ENCODE measurements at regions not wholly inside any gene's neighbourhood (a gene's known extent, or its start where the extent isn't known, plus 50 kb on each side); places are given as distances from the start of the nearest gene placed in this dataset.
"Not testable (repeated sequence)": the region's sequence is repeated elsewhere in the genome, so short reads cannot be mapped to it uniquely, and the experiment has no call there.

DNA sequence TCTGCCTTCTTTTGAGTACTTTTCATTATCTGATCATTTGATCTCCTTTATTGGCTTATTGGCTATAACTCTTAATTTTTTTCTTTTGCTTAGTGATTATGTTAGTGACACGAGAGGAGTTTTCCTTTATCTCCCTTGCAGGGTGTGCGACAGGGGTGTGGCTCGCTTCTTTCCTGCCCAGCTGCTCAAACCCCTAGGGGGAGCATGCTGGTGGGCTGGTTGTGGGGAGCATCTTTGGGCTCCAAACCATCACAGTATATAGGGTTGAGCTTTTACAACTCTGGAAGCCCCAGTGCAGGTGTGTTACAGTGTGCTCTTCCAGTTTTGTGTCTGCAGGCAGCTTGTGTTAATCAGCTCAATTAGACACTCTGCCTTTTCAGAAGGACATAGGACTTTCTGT lies 357.0 kb upstream of the TMEFF2 start:
- Histone ChIP-seq H3K27me3 (no peaks in the 10 kb centered on the region), H3K4me3 (no peak overlapping the region), H3K9me3 (no peaks in the 10 kb centered on the region), H3K4me1 (no peaks in the 10 kb centered on the region), H3K36me3 (no peaks in the 10 kb centered on the region), H3K27ac (no peak overlapping the region)
- DNase-seq (no peak), ATAC-seq (no peak)
- no peak for TF ChIP-seq POLR2A (IDR thresholded peaks at IDR 0.05)
- in situ Hi-C loops (cut with MboI; ENCODE audit: low sequenced_read_pairs in 4 of 4) (no loop called here), intact Hi-C loops (cut with DNase I; ENCODE audit: low total_unique reads) (no loop called here)

DNA sequence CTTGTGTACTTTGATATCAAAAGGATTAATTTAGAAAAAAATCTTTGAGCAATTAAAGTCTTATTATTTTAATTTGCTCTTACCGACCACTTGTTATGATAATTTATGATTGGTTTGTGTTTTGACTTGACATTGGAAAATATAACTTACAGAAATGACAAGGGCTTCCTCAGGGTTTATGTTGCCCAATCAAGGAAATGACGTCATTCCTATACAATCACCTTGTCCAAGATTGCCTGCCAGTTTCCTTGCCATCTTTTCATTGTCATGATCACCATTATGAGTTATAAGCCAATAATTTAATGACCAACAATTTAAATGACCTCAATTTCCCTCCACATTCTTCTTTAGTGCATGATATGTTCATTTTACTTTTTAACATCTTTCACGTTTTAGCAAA lies 351.8 kb upstream of the TMEFF2 start:
- H3K4me3 ChIP-seq, result no peak overlapping the region
- in situ Hi-C loops (cut with MboI; ENCODE audit: low sequenced_read_pairs in 4 of 4), result no loop called here
- no peak for ATAC-seq

DNA sequence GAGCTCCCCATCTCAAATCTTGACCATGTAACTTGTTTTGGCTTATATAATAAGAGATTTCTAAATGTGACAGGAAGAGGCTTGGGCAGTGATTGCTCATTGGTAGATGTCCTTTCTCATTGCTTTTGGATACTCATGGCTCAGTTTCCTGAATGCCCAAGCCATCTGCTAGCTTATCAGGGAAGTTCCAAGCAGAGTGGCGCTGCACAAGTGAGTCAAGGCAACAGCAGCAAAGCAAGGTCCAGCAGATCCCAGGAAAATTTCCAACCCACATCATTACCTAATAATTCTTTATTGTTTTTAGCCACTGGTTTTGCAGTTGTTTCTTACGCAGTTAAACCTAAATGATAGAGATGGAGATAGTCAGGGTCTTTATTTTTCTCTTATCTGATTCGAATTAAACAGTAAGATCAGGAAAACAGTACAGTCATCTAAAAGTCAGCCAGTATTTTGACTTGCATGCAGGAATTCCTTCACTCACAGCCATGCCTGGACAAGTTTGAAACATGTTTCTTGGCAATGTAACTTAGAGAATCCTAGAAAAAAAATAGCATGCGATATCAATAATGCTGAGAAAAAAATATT lies 349.7 kb upstream of the TMEFF2 start:
- in situ Hi-C loops (cut with MboI; ENCODE audit: low sequenced_read_pairs in 4 of 4), result no loop called here

More for the DNA sequence above, 351.8 kb upstream of the TMEFF2 start:
- Histone ChIP-seq H3K27ac (no peak overlapping the region), H3K36me3 (no peaks in the 10 kb centered on the region), H3K9me3 (no peaks in the 10 kb centered on the region), H3K27me3 (no peaks in the 10 kb centered on the region), H3K4me1 (no peaks in the 10 kb centered on the region)
- no peak for DNase-seq
- no peak for TF ChIP-seq POLR2A (IDR thresholded peaks at IDR 0.05)
- TF ChIP-seq, protein P1, sequence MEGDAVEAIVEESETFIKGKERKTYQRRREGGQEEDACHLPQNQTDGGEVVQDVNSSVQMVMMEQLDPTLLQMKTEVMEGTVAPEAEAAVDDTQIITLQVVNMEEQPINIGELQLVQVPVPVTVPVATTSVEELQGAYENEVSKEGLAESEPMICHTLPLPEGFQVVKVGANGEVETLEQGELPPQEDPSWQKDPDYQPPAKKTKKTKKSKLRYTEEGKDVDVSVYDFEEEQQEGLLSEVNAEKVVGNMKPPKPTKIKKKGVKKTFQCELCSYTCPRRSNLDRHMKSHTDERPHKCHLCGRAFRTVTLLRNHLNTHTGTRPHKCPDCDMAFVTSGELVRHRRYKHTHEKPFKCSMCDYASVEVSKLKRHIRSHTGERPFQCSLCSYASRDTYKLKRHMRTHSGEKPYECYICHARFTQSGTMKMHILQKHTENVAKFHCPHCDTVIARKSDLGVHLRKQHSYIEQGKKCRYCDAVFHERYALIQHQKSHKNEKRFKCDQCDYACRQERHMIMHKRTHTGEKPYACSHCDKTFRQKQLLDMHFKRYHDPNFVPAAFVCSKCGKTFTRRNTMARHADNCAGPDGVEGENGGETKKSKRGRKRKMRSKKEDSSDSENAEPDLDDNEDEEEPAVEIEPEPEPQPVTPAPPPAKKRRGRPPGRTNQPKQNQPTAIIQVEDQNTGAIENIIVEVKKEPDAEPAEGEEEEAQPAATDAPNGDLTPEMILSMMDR (IDR thresholded peaks at IDR 0.05 in 4 of 5, conservative IDR thresholded peaks at IDR 0.05 in 1 of 5), result no peak
- intact Hi-C loops (cut with DNase I; ENCODE audit: low total_unique reads), result no loop called here

DNA sequence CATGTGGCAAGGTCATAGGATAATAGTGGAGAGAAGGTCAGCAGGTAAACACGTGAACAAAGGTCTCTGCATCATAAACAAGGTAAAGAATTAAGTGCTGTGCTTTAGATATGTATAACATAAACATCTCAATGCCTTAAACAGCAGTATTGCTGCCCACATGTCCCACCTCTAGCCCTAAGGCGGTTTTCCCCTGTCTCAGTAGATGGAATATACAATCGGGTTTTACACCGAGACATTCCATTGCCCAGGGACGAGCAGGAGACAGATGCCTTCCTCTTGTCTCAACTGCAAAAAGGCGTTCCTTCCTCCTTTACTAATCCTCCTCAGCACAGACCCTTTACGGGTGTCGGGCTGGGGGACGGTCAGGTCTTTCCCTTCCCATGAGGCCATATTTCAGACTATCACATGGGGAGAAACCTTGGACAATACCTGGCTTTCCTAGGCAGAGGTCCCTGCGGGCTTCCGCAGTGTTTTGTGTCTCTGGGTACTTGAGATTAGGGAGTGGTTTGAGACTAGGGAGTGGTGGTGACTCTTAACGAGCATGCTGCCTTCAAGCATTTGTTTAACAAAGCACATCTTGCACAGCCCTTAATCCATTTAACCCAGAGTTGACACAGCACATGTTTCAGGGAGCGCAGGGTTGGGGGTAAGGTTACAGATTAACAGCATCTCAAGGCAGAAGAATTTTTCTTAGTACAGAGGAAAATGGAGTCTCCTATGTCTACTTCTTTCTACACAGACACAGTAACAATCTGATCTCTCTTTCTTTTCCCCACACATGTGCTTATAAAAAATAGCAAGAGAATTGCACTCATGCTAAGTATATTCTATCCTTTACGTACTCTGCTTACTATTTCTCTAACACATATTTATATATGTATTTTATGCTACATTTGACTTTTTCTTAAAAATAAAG lies 347.7 kb upstream of the TMEFF2 start:
- H3K4me1 ChIP-seq; ATAC-seq; H3K9me3 ChIP-seq; in situ Hi-C loops (cut with MboI; ENCODE audit: low sequenced_read_pairs in 4 of 4); H3K4me3 ChIP-seq; H3K27me3 ChIP-seq; H3K27ac ChIP-seq; intact Hi-C loops (cut with DNase I; ENCODE audit: low total_unique reads); DNase-seq; H3K36me3 ChIP-seq: not testable (repeated sequence)

More for the DNA sequence above, 349.7 kb upstream of the TMEFF2 start:
- intact Hi-C loops (cut with DNase I; ENCODE audit: low total_unique reads), result no loop called here
- H3K9me3 ChIP-seq, result no peaks in the 10 kb centered on the region
- ATAC-seq (no peak), DNase-seq (no peak)
- H3K27ac ChIP-seq, result no peak overlapping the region
- H3K36me3 ChIP-seq, result no peaks in the 10 kb centered on the region
- H3K27me3 ChIP-seq, result no peaks in the 10 kb centered on the region
- no peaks in the 10 kb centered on the region for H3K4me1 ChIP-seq
- TF ChIP-seq, protein P1 (IDR thresholded peaks at IDR 0.05 in 4 of 5, conservative IDR thresholded peaks at IDR 0.05 in 1 of 5), result no peak
- TF ChIP-seq POLR2A (IDR thresholded peaks at IDR 0.05), result no peak
- H3K4me3 ChIP-seq, result no peak overlapping the region

DNA sequence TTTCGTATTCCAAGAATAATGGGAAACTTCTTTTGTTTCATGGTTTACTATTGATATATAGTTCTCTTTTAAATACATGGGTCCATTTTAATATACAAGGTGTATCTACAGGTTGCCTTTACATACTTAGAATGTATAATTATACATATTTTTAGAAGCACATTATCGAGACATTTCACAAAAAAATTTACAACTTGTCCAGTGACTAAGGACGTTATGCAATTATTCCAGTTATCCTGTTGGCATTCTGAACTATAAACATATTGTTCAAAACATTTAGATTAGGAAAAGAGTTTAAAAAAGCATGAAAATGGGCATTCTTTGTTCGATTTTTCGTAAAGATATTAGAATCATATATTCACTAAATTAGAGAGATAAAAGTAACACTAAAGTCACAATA lies 344.6 kb upstream of the TMEFF2 start:
- intact Hi-C loops (cut with DNase I; ENCODE audit: low total_unique reads) (no loop called here), in situ Hi-C loops (cut with MboI; ENCODE audit: low sequenced_read_pairs in 4 of 4) (no loop called here)
- no peak overlapping the region for H3K4me3 ChIP-seq
- no peaks in the 10 kb centered on the region for H3K36me3 ChIP-seq
- ATAC-seq (no peak), DNase-seq (no peak)
- no peaks in the 10 kb centered on the region for H3K9me3 ChIP-seq
- no peak for TF ChIP-seq POLR2A (IDR thresholded peaks at IDR 0.05)
- TF ChIP-seq, protein P1 (IDR thresholded peaks at IDR 0.05 in 4 of 5, conservative IDR thresholded peaks at IDR 0.05 in 1 of 5), result no peak
- H3K27ac ChIP-seq, result no peak overlapping the region
- no peaks in the 10 kb centered on the region for H3K4me1 ChIP-seq
- no peaks in the 10 kb centered on the region for H3K27me3 ChIP-seq
